IPS-18a (cell line): ENCODE measurements at regions not wholly inside any gene's neighbourhood (a gene's known extent, or its start where the extent isn't known, plus 50 kb on each side); places are given as distances from the start of the nearest gene placed in this dataset.

Experiments used
- H3K27ac ChIP-seq: one replicate; pipeline ENCODE4 v1.5.1; 2013; ENCODE audit warnings: low read length
- H3K27me3 ChIP-seq: one replicate; pipeline ENCODE4 v1.6.1; 2013; ENCODE audit warnings: mild to moderate bottlenecking, low read length; ENCODE audit not compliant: control insufficient read depth, insufficient read depth
- H3K36me3 ChIP-seq: one replicate; pipeline ENCODE4 v1.6.1; 2013; ENCODE audit warnings: low read depth, low read length; ENCODE audit not compliant: control insufficient read depth
- H3K4me1 ChIP-seq: one replicate; pipeline ENCODE4 v1.6.1; 2013; ENCODE audit warnings: low read depth, low read length; ENCODE audit not compliant: control insufficient read depth
- H3K4me3 ChIP-seq: one replicate; pipeline ENCODE4 v1.5.1; 2013; ENCODE audit warnings: low read length
- H3K9ac ChIP-seq: one replicate; pipeline ENCODE4 v1.6.1; 2013; ENCODE audit warnings: mild to moderate bottlenecking, low read length, moderate library complexity
- H3K9me3 ChIP-seq: one replicate; pipeline ENCODE4 v1.6.1; 2013; ENCODE audit warnings: low read depth, low read length; ENCODE audit not compliant: control insufficient read depth

- H3K36me3 ChIP-seq = no peaks in the 10 kb centered on the region
- no peak overlapping the region for H3K4me3 ChIP-seq
- H3K4me1 ChIP-seq = no peaks in the 10 kb centered on the region
- no peaks in the 10 kb centered on the region for H3K27me3 ChIP-seq
- no peaks in the 10 kb centered on the region for H3K9me3 ChIP-seq
- H3K27ac ChIP-seq = no peak overlapping the region
- no peak overlapping the region for H3K9ac ChIP-seq
Measured at GRCh38 chr4:22922426-22922825, 229.7 kb downstream of the GBA3 start.

- Histone ChIP-seq H3K9ac (no peak overlapping the region), H3K4me3 (no peak overlapping the region), H3K27me3 (no peaks in the 10 kb centered on the region), H3K9me3 (no peaks in the 10 kb centered on the region), H3K4me1 (no peaks in the 10 kb centered on the region), H3K27ac (no peak overlapping the region), H3K36me3 (no peaks in the 10 kb centered on the region)
Measured at GRCh38 chr4:22921936-22922335, 229.2 kb downstream of the GBA3 start.

DNA sequence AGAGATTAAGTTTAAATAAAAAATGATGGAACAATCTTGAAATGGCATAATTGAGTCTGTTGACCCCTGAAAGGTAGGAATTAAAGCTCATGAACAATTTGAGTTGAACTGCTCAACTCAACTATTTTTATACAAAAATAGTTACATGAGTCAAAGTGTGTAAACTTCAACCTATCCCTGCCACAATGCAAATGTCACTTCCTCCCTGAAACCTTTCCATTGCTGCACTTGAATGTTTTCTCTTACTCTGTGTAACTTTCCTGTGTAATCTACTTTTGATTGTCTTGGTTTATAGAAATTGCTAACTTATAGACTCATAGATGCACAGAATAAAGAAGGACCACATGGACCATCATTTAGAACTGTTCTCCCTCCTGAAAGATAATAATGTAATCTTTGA, 218.5 kb downstream of the GBA3 start:
- Histone ChIP-seq H3K27me3 (no peaks in the 10 kb centered on the region), H3K36me3 (no peaks in the 10 kb centered on the region), H3K27ac (no peak overlapping the region), H3K9ac (no peak overlapping the region), H3K4me1 (no peaks in the 10 kb centered on the region), H3K9me3 (no peaks in the 10 kb centered on the region), H3K4me3 (no peak overlapping the region)

DNA sequence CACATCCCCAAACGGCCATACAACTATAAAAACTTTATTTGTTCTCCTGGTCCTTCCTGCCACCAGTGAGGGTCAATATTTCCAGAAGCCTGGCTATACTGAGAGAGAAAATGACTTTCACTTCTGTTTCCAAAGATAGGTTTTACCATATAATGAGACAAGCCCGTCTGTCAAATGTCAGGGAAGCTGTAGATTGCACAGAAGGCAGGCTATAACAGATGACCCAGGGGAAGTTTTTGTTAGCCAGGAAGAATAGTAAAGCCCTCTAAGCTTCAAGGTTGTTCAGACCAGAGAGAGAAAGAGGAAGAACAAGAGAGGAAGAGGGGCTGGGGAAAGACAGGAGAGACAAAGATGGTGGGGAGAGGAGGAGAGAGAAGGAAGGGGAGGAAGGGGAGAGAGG, 217.5 kb downstream of the GBA3 start:
- no peaks in the 10 kb centered on the region for H3K36me3 ChIP-seq
- H3K9me3 ChIP-seq = no peaks in the 10 kb centered on the region
- H3K4me1 ChIP-seq = no peaks in the 10 kb centered on the region
- no peak overlapping the region for H3K9ac ChIP-seq
- no peaks in the 10 kb centered on the region for H3K27me3 ChIP-seq
- H3K4me3 ChIP-seq = no peak overlapping the region
- H3K27ac ChIP-seq = no peak overlapping the region

DNA sequence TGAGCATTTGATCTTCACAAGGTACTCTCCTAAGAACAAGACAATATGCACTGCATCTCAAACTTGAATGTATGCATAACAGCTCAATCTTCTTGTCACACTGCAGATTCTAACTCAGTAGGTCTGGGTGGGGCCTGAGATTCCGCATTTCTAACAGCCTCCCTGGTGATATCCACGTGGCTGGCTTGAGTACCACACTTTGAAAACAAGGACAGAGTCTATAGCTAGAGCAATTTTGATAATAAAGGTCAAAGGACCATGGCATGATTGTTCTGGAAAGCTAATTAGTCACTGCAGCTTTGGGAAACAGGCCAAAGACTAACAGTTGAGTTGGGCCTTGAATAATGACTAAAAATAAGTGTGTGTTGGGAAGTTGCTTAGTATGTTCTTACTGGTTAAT, 213.3 kb downstream of the GBA3 start:
- no peak overlapping the region for H3K27ac ChIP-seq
- H3K36me3 ChIP-seq = no peaks in the 10 kb centered on the region
- H3K27me3 ChIP-seq = no peaks in the 10 kb centered on the region
- no peak overlapping the region for H3K9ac ChIP-seq
- no peak overlapping the region for H3K4me3 ChIP-seq
- no peaks in the 10 kb centered on the region for H3K9me3 ChIP-seq
- no peaks in the 10 kb centered on the region for H3K4me1 ChIP-seq

- Histone ChIP-seq H3K9ac (no peak overlapping the region), H3K9me3 (no peaks in the 10 kb centered on the region), H3K4me3 (no peak overlapping the region), H3K36me3 (no peaks in the 10 kb centered on the region), H3K27me3 (no peaks in the 10 kb centered on the region), H3K27ac (no peak overlapping the region), H3K4me1 (no peaks in the 10 kb centered on the region)
Measured at GRCh38 chr4:22903913-22904312, 211.2 kb downstream of the GBA3 start.

- Histone ChIP-seq H3K4me1 (no peaks in the 10 kb centered on the region), H3K27me3 (no peaks in the 10 kb centered on the region), H3K9ac (no peak overlapping the region), H3K36me3 (no peaks in the 10 kb centered on the region), H3K27ac (no peak overlapping the region), H3K9me3 (no peaks in the 10 kb centered on the region), H3K4me3 (no peak overlapping the region)
Measured at GRCh38 chr4:22901631-22902030, 208.9 kb downstream of the GBA3 start.

- Histone ChIP-seq H3K4me1 (no peaks in the 10 kb centered on the region), H3K4me3 (no peak overlapping the region), H3K9ac (no peak overlapping the region), H3K9me3 (no peaks in the 10 kb centered on the region), H3K36me3 (no peaks in the 10 kb centered on the region), H3K27me3 (no peaks in the 10 kb centered on the region), H3K27ac (no peak overlapping the region)
Measured at GRCh38 chr4:22900876-22901275, 208.1 kb downstream of the GBA3 start.

DNA sequence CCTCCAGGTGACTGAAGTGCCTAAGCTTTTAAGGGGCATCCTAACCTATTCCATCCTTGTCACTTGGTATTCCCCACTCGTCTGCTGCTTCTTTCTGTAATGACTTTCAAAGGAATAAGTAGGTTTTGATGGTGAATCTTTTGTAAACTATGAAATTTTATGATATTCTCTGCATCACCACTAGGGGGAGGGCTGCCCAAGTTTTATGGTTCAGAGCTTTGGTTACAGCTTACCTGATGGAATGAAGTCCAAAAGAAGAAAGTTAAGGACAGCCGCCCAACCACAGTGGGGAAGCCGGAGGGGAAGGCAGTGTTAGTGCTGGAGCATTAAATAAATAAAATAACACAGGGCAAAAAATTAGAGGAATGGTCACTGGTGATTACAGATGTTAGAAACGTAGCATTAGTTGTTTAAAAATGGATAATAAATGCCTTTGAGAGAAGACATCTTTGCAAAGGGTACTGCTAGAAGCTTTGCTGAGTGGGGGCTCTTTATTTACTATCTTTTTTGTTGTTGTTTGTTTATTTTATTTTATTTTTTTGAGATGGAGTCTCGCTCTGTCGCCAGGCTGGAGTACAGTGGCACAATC, 204.9 kb downstream of the GBA3 start:
- H3K9me3 ChIP-seq = no peaks in the 10 kb centered on the region
- H3K9ac ChIP-seq = no peak overlapping the region
- H3K4me3 ChIP-seq = no peak overlapping the region
- H3K27ac ChIP-seq = no peak overlapping the region
- H3K27me3 ChIP-seq = no peaks in the 10 kb centered on the region
- no peaks in the 10 kb centered on the region for H3K4me1 ChIP-seq
- no peaks in the 10 kb centered on the region for H3K36me3 ChIP-seq

- Histone ChIP-seq H3K4me3 (no peak overlapping the region), H3K36me3 (no peaks in the 10 kb centered on the region), H3K4me1 (no peaks in the 10 kb centered on the region), H3K9ac (no peak overlapping the region), H3K27me3 (no peaks in the 10 kb centered on the region), H3K27ac (no peak overlapping the region), H3K9me3 (no peaks in the 10 kb centered on the region)
Measured at GRCh38 chr4:22895482-22895881, 202.7 kb downstream of the GBA3 start.

- no peaks in the 10 kb centered on the region for H3K4me1 ChIP-seq
- no peak overlapping the region for H3K4me3 ChIP-seq
- H3K9ac ChIP-seq = no peak overlapping the region
- no peaks in the 10 kb centered on the region for H3K36me3 ChIP-seq
- H3K9me3 ChIP-seq = peaks cover 13% of the 10 kb centered on the region
- no peak overlapping the region for H3K27ac ChIP-seq
- H3K27me3 ChIP-seq = no peaks in the 10 kb centered on the region
Measured at GRCh38 chr4:22884157-22884556, 191.4 kb downstream of the GBA3 start.

DNA sequence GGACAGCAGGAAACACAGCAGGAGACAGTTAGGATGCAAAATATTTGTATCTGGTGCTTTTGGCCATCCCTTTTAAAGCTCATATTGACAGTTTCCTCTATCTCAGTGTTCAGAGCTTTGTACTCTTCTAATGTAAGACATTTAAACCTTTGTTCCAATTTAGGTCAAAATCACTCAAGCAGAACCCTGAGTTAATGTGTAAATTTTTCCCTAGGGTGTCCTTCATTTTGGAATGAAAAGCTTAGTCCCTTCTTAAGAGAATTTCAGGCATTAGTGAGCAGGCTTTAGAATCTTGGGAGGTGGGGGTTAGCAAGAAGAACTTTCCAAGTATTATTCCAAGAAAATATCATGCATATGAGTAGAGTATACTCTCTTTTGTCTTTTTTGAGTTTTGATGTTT, 188.7 kb downstream of the GBA3 start:
- Histone ChIP-seq H3K27ac (no peak overlapping the region), H3K4me3 (no peak overlapping the region), H3K9me3 (peaks cover 13% of the 10 kb centered on the region), H3K36me3 (no peaks in the 10 kb centered on the region), H3K27me3 (no peaks in the 10 kb centered on the region), H3K9ac (no peak overlapping the region), H3K4me1 (no peaks in the 10 kb centered on the region)
